ENCODE measurements at regions not wholly inside any gene's neighbourhood (a gene's known extent, or its start where the extent isn't known, plus 50 kb on each side); places are given as distances from the start of the nearest gene placed in this dataset.

DNA sequence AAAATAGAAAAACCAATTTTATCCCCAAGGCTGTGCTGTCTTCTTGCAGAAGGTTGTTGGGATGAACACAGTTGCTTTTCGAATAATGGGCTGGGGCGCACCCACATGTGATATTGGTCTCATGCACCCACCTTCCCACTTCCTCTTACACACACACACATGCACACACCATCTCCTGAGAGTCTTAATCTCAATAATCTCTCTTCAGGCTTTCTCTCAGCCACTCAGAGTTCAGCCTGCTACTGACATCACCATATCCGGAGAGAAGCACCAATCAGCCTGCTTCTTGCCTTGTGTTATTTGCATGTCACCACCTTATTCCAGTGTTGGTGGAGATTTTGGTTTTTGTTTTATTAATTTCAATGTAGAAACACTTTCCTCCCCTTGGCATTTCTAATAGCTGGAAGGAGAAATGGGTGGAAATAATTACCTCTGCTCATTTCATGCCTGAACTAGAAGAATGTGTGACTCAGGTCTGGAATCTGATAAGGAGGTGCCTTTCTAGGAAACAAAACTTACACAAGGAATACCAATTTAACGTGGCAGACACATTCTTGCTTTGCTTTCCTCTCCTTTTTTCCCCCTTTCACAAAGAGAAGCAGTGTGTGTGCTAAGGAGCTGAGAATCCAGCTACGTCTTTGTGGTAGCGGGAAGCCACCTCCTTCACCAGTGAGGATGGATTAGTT lies 400.2 kb downstream of the MID1IP1 start:
- Histone ChIP-seq H3K4me3 (no peak overlapping the region), H3K27ac (no peak overlapping the region), H3K4me1 (no peaks in the 10 kb centered on the region), H3K9me3 (no peaks in the 10 kb centered on the region), H3K27me3 (no peaks in the 10 kb centered on the region), H3K36me3 (replicated peaks in 1 of 2; ENCODE audit: insufficient read depth in 1 of 2, low read depth in 2 of 2) (no peaks in the 10 kb centered on the region)
- TF ChIP-seq CTCF (IDR thresholded peaks at IDR 0.05), result no peak
- no peak for ATAC-seq
- DNase-seq, result no peak
- WGBS, 2 donors, result 82 to 88% methylated on average over 6 of the region's 6 CpGs
- intact Hi-C loops (cut with DNase I), result no loop called here

- Histone ChIP-seq H3K27ac (no peak overlapping the region), H3K4me3 (no peak overlapping the region), H3K4me1 (no peaks in the 10 kb centered on the region), H3K27me3 (no peaks in the 10 kb centered on the region), H3K9me3 (no peaks in the 10 kb centered on the region), H3K36me3 (replicated peaks in 1 of 2; ENCODE audit: insufficient read depth in 1 of 2, low read depth in 2 of 2) (no peaks in the 10 kb centered on the region)
- no peak for DNase-seq
- intact Hi-C loops (cut with DNase I), result no loop called here
- ATAC-seq, result no peak
- no peak for TF ChIP-seq POLR2A (IDR thresholded peaks at IDR 0.05)
- TF ChIP-seq CTCF (IDR thresholded peaks at IDR 0.05), result no peak
- WGBS, 2 donors, result 42 to 60% methylated on average over 1 of the region's 1 CpG
Measured at GRCh38 chrX:39202641-39203040, 401.4 kb downstream of the MID1IP1 start.

DNA sequence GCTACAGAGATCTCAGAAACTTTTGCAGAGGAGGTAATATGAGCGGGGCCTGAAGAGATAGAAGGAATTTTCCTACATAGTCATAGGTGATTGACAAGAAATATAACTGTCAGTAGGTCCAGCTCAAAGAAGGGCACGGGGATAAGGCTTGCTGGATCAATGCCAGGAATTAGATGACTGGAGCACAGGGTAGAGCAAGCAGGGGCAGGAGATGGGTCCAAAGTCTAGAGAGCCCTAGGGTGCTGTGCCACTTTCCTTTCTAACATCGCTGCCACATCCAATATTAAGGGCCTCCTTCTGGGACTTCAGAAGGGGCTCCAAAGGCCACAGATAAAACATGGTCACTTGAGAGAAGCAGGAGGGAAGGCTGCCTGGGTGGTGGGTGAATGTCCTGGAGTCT lies 402.2 kb downstream of the MID1IP1 start:
- no peak overlapping the region for H3K27ac ChIP-seq
- intact Hi-C loops (cut with DNase I), result no loop called here
- H3K4me3 ChIP-seq, result no peak overlapping the region
- ATAC-seq (no peak), DNase-seq (no peak)
- no peaks in the 10 kb centered on the region for H3K4me1 ChIP-seq
- no peaks in the 10 kb centered on the region for H3K36me3 ChIP-seq (replicated peaks in 1 of 2; ENCODE audit: insufficient read depth in 1 of 2, low read depth in 2 of 2)
- 65 to 74% methylated on average over 3 of the region's 3 CpGs for WGBS, 2 donors
- H3K9me3 ChIP-seq, result no peaks in the 10 kb centered on the region
- no peaks in the 10 kb centered on the region for H3K27me3 ChIP-seq
- TF ChIP-seq POLR2A (IDR thresholded peaks at IDR 0.05) (no peak), CTCF (IDR thresholded peaks at IDR 0.05) (no peak)

DNA sequence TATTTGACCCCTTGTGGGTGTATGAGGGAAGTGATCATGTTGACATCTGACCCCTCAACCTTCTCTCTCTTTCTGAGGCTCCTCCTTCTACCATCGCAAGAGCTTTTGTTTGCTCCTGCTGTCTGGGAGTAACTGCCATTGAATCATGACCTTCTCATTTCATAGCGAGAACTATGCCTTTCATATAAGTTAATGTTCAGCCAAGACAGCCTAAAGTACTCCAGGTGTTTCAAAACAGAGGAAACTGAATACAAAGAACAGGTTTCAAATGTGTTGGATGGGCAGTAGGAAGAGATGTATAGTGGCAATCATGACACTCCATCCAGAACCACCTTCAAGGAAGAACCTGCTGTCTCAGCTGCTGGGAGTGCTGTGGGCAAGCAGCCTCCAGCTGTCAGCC lies 403.1 kb downstream of the MID1IP1 start:
- H3K27me3 ChIP-seq, result no peaks in the 10 kb centered on the region
- no peak overlapping the region for H3K27ac ChIP-seq
- no peaks in the 10 kb centered on the region for H3K36me3 ChIP-seq (replicated peaks in 1 of 2; ENCODE audit: insufficient read depth in 1 of 2, low read depth in 2 of 2)
- intact Hi-C loops (cut with DNase I), result no loop called here
- no peaks in the 10 kb centered on the region for H3K9me3 ChIP-seq
- WGBS, 2 donors, result 21 to 25% methylated on average over 2 of the region's 2 CpGs
- DNase-seq (no peak), ATAC-seq (no peak)
- H3K4me3 ChIP-seq, result no peak overlapping the region
- H3K4me1 ChIP-seq, result no peaks in the 10 kb centered on the region
- TF ChIP-seq POLR2A (IDR thresholded peaks at IDR 0.05) (no peak), CTCF (IDR thresholded peaks at IDR 0.05) (no peak)

DNA sequence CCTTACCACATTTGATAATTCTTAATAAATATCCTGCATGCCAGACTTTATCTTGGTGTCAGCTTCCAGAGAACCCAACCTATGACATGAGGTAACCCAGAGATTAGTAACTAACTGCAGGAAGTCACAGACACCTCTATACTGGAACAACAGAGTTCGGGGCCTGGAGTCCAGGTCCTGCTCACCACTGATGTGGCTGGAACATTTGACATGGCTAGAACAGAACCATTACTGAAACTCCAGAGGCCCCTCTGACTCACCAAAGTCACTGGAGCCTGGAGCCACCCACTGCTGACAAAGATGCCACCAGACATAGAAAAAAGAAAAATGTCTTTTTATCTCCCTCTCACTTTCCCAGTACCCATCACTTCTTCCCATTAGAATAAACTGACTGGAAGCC lies 403.7 kb downstream of the MID1IP1 start:
- intact Hi-C loops (cut with DNase I), result no loop called here
- H3K4me1 ChIP-seq, result no peaks in the 10 kb centered on the region
- H3K36me3 ChIP-seq (replicated peaks in 1 of 2; ENCODE audit: insufficient read depth in 1 of 2, low read depth in 2 of 2), result no peaks in the 10 kb centered on the region
- no peaks in the 10 kb centered on the region for H3K27me3 ChIP-seq
- TF ChIP-seq POLR2A (IDR thresholded peaks at IDR 0.05) (no peak), CTCF (IDR thresholded peaks at IDR 0.05) (no peak)
- DNase-seq (no peak), ATAC-seq (no peak)
- H3K4me3 ChIP-seq, result no peak overlapping the region
- 100% methylated on average over 1 of the region's 1 CpG; no CpG with 5 or more reads in 1 of the 2 donors for WGBS, 2 donors
- no peaks in the 10 kb centered on the region for H3K9me3 ChIP-seq
- no peak overlapping the region for H3K27ac ChIP-seq

Data from body of pancreas (tissue), 4 donors.